Fibroblast of peridontal ligament (primary cell): ENCODE measurements at regions not wholly inside any gene's neighbourhood (a gene's known extent, or its start where the extent isn't known, plus 50 kb on each side); places are given as distances from the start of the nearest gene placed in this dataset.
A peak's percentile ranks its signal among the peaks of the same experiment; 100 is the strongest.
"Not testable (repeated sequence)": the region's sequence is repeated elsewhere in the genome, so short reads cannot be mapped to it uniquely, and the experiment has no call there.

Experiments
- DNase-seq: peaks from one replicate; pipeline ENCODE4 v3.0.0-alpha.2; 2010; ENCODE audit errors: extremely low read depth

DNA sequence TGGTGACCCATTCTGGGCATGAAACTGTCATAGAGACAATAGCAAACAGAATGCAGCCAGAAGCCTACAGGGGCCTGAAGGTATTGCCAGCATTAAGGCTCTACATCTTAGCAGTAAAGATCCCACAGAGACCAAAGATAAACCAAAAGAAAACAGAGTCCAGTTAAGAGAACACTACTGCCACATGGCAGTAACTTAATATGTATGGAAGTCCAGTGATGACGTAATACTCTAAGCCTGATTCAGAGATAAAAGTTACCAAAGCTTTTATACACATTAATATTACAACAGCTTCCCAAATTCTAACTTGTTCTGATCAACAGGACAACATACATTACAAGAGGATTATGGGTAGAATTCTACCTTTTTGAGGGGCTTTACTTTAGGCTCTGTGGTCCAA lies 371.5 kb downstream of the PRELID2 start:
- peak; percentile 69 for DNase-seq

- no peak for DNase-seq
Observed at GRCh38 chr5:145462525-145462924, 372.6 kb downstream of the PRELID2 start.

GRCh38 chr5:145450286-145450885 lies 384.8 kb downstream of the PRELID2 start:
- DNase-seq: peak; percentile 20

- DNase-seq: peak; percentile 14
Observed at GRCh38 chr5:145449794-145450193, 385.3 kb downstream of the PRELID2 start.

GRCh38 chr5:145446875-145447274 lies 388.3 kb downstream of the PRELID2 start:
- not testable (repeated sequence) for DNase-seq

- DNase-seq: no peak
Observed at GRCh38 chr5:145446412-145446811, 388.7 kb downstream of the PRELID2 start.

DNA sequence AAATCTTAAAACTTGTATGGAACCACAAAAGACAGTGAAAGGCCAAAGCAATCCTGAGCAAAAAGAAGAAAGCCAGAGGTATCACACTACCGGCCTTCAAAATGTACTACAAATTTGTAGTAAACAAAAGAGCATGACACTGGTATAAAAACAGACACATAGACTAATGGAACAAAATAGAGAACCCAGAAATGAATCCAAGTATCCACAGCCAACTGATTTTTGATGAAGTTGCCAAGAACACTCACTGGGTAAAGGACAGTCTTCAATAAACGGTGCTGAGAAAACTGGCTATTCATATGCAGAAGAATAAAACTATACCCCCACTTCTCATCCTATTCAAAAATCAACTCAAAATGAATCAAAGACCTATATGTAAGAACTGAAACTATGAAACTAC lies 390.1 kb downstream of the PRELID2 start:
- no peak for DNase-seq

DNA sequence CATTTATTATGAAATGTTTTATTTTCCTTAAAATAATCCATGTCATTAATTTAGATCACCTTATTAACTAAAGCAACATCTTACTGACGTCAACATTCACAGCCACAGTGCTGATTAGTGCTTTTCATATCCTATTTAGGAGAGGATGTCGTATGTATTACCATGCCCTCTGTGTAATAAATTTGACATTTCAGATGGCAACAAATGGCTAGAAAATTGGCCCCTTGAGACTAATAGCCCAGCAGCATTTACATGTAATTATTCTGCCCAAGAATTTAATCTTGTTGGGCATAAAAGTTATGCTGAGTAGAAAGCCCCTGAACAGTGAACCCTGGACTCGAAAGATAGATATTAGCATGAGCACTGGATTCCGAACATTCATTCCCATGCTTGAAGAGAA lies 391.2 kb downstream of the PRELID2 start:
- no peak for DNase-seq

DNA sequence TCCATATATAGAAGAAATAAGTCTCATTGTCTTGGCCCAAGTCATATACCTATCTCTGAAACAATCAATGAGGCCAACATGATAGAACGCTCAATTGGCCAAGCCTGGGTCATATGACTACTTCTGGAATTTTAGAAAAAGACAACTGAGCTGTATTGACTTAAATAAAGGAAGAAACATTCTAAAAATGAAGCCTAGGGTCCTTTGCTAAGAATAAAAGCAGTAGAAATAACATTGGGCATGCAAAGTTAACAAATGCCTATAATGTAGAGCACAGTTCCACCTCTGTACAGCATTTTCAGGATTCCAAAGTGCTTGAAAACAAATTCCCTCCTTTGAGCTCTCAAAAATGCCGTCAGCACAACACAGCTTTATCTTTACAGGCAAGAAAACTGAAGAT lies 391.8 kb downstream of the PRELID2 start:
- no peak for DNase-seq

- DNase-seq: not testable (repeated sequence)
Observed at GRCh38 chr5:145442661-145443060, 392.5 kb downstream of the PRELID2 start.

GRCh38 chr5:145441228-145441627 lies 393.9 kb downstream of the PRELID2 start:
- DNase-seq: no peak

DNA sequence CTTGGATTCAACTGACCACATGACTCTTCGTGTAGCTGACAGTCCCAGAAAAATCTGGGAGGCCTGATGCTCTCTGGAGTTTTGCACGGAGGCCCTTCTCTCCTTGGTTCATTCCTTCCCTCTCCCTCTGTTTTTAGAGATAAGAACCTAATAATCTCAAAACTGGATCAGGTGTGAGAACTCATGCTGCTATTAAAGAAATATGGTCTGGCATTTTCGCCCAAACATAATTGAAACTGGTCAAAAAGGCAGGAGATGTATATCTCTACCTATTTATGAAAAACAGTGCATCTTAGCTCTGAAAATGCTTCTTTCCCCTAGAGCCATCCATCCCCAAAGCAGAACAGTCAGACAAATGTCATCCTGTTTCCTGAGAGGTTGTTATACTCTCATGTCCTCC lies 397.5 kb downstream of the PRELID2 start:
- no peak for DNase-seq

GRCh38 chr5:145433077-145433476 lies 402.1 kb downstream of the PRELID2 start:
- DNase-seq: no peak

DNA sequence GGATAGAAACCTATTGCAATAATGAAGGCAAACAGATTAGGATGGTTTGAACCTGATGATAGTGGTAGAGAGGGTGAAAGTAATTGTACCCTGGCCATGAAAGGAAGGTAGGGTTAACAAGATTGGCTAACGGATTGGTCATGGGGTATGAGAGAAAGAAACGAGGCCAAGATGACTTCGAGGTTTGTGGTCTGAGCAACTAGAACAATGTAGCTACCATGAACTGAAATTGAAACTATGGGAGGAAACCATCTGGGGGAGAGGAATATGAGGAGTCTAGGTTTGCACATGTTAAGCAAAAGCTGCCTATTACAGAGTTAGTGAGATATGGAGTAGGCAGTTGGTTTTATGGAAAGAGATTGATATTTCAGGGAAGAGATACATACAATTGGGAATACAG lies 406.0 kb downstream of the PRELID2 start:
- DNase-seq: peak; percentile 34

DNA sequence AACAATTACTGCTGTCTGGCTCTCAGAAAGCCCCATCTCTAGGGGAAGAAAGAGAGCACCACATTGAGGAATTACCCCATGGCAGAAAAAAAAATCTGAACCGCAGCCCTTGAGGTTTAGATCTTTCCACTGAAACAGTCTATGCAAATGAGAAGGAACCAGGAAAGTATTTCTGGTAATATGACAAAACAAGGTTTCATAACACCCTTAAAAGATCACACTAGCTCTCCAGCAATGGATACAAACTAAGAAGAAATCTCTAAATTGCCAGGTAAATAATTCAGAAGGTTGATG lies 427.1 kb downstream of the PRELID2 start:
- no peak for DNase-seq

- DNase-seq: no peak
Observed at GRCh38 chr5:145407300-145408047, 427.7 kb downstream of the PRELID2 start.

- DNase-seq: no peak
Observed at GRCh38 chr5:145403992-145404391, 431.1 kb downstream of the PRELID2 start.

GRCh38 chr5:145396888-145397287 lies 438.3 kb downstream of the PRELID2 start:
- no peak for DNase-seq

DNA sequence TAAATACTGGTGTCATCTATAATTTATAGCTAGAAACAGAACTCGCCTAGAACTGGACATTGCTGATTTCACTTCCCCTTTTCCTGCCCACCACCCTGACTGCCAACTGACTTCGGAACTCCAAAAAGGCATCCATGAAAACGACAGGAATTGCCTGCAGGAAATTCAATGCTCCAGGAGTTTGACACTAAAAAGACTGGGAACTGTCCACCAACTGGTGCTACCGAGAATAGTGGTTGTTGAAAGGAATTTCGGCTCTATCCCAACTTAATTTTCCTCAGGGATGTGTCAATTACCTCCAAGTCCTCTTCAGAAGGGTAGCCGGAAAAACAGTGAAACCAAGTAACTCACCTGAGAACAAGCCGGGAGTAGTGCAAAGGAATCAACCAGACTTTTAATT lies 440.0 kb downstream of the PRELID2 start:
- DNase-seq: not testable (repeated sequence)

- DNase-seq: peak; percentile 4
Observed at GRCh38 chr5:145393426-145393825, 441.7 kb downstream of the PRELID2 start.

GRCh38 chr5:145389047-145389446 lies 446.1 kb downstream of the PRELID2 start:
- DNase-seq: no peak

GRCh38 chr5:145385276-145385675 lies 449.9 kb downstream of the PRELID2 start:
- no peak for DNase-seq

GRCh38 chr5:145378226-145378625 lies 456.9 kb downstream of the PRELID2 start:
- no peak for DNase-seq

- DNase-seq: no peak
Observed at GRCh38 chr5:145375521-145375920, 459.6 kb downstream of the PRELID2 start.
